Breast epithelium (tissue), 3 donors: ENCODE measurements at regions not wholly inside any gene's neighbourhood (a gene's known extent, or its start where the extent isn't known, plus 50 kb on each side); places are given as distances from the start of the nearest gene placed in this dataset.

ENCODE experiments used
- CTCF ChIP-seq, 3 donors: fragments of 450-650 bp; IDR thresholded peaks; one replicate each; pipeline ENCODE4 v1.5.1; 2016 to 2017; ENCODE audit warnings: antibody characterized with exemption in 3 of 3, mild to moderate bottlenecking in 3 of 3, moderate library complexity in 3 of 3
- POLR2A ChIP-seq: fragments of 450-650 bp; IDR thresholded peaks from one replicate; pipeline ENCODE4 v1.6.1; 2016; ENCODE audit warnings: antibody characterized with exemption, mild to moderate bottlenecking, moderate library complexity
- POLR2AphosphoS5 ChIP-seq, 3 donors: sonication (generic); formaldehyde crosslinking; IDR thresholded peaks; one replicate each; pipeline ENCODE4 v1.6.1; 2017; ENCODE audit warnings: antibody characterized with exemption in 3 of 3

- TF ChIP-seq CTCF (IDR thresholded peaks at IDR 0.05) (no peak), POLR2A (no peak), POLR2AphosphoS5 (IDR thresholded peaks at IDR 0.05) (no peak)
Measured at GRCh38 chr9:36451949-36452348, 51.9 kb upstream of the RNF38 start.
